ENCODE measurements at regions not wholly inside any gene's neighbourhood (a gene's known extent, or its start where the extent isn't known, plus 50 kb on each side); places are given as distances from the start of the nearest gene placed in this dataset.

GRCh38 chr5:106600803-106601202 lies 1069.9 kb downstream of the EFNA5 start:
- Mint-ChIP-seq H3K27ac (ENCODE audit: unreplicated experiment) (no peak overlapping the region), H3K36me3 (ENCODE audit: insufficient read depth, unreplicated experiment) (no peaks in the 10 kb centered on the region), H3K27me3 (ENCODE audit: unreplicated experiment) (no peaks in the 10 kb centered on the region), H3K9me3 (ENCODE audit: low read depth, unreplicated experiment) (no peaks in the 10 kb centered on the region), H3K4me3 (ENCODE audit: low read depth, unreplicated experiment) (no peak overlapping the region), H3K4me1 (ENCODE audit: low read depth, unreplicated experiment) (no peaks in the 10 kb centered on the region)
- intact Hi-C loops (cut with micrococcal nuclease; ENCODE audit: unreplicated experiment), result no loop called here
- CTCF ChIA-PET, result interaction anchor here (0.7 kb wide), 1 partner anchor 9 kb away, joined by 4 read pairs; no protein-coding TSS in a partner anchor
- TF ChIP-seq CTCF (IDR thresholded peaks at IDR 0.05; ENCODE audit: unreplicated experiment), result no peak
- no TSS peak for BruUV-seq (replicated peaks)
- DNase-seq, result no peak

GRCh38 chr5:106595864-106596263 lies 1074.9 kb downstream of the EFNA5 start:
- Mint-ChIP-seq H3K27me3 (ENCODE audit: unreplicated experiment) (no peaks in the 10 kb centered on the region), H3K27ac (ENCODE audit: unreplicated experiment) (no peak overlapping the region), H3K9me3 (ENCODE audit: low read depth, unreplicated experiment) (peaks cover 3% of the 10 kb centered on the region), H3K4me3 (ENCODE audit: low read depth, unreplicated experiment) (no peak overlapping the region), H3K36me3 (ENCODE audit: insufficient read depth, unreplicated experiment) (no peaks in the 10 kb centered on the region), H3K4me1 (ENCODE audit: low read depth, unreplicated experiment) (no peaks in the 10 kb centered on the region)
- BruUV-seq (replicated peaks), result no TSS peak
- CTCF ChIA-PET, result no interaction called here
- no peak for DNase-seq
- intact Hi-C loops (cut with micrococcal nuclease; ENCODE audit: unreplicated experiment), result no loop called here
- TF ChIP-seq CTCF (IDR thresholded peaks at IDR 0.05; ENCODE audit: unreplicated experiment), result no peak

GRCh38 chr5:106584268-106584667 lies 1086.5 kb downstream of the EFNA5 start:
- DNase-seq, result no peak
- BruUV-seq (replicated peaks), result no TSS peak
- Mint-ChIP-seq H3K27ac (ENCODE audit: unreplicated experiment) (no peak overlapping the region), H3K9me3 (ENCODE audit: low read depth, unreplicated experiment) (no peaks in the 10 kb centered on the region), H3K27me3 (ENCODE audit: unreplicated experiment) (no peaks in the 10 kb centered on the region), H3K4me1 (ENCODE audit: low read depth, unreplicated experiment) (no peaks in the 10 kb centered on the region), H3K36me3 (ENCODE audit: insufficient read depth, unreplicated experiment) (no peaks in the 10 kb centered on the region), H3K4me3 (ENCODE audit: low read depth, unreplicated experiment) (no peak overlapping the region)
- intact Hi-C loops (cut with micrococcal nuclease; ENCODE audit: unreplicated experiment), result no loop called here
- TF ChIP-seq CTCF (IDR thresholded peaks at IDR 0.05; ENCODE audit: unreplicated experiment), result no peak
- CTCF ChIA-PET, result no interaction called here

- H3K27me3 Mint-ChIP-seq (ENCODE audit: unreplicated experiment), result no peaks in the 10 kb centered on the region
- no peak for DNase-seq
- CTCF ChIA-PET, result no interaction called here
- no peak overlapping the region for H3K27ac Mint-ChIP-seq (ENCODE audit: unreplicated experiment)
- no peak for TF ChIP-seq CTCF (IDR thresholded peaks at IDR 0.05; ENCODE audit: unreplicated experiment)
- no peaks in the 10 kb centered on the region for H3K4me1 Mint-ChIP-seq (ENCODE audit: low read depth, unreplicated experiment)
- H3K4me3 Mint-ChIP-seq (ENCODE audit: low read depth, unreplicated experiment), result no peak overlapping the region
- no peaks in the 10 kb centered on the region for H3K9me3 Mint-ChIP-seq (ENCODE audit: low read depth, unreplicated experiment)
- BruUV-seq (replicated peaks), result no TSS peak
- H3K36me3 Mint-ChIP-seq (ENCODE audit: insufficient read depth, unreplicated experiment), result no peaks in the 10 kb centered on the region
- intact Hi-C loops (cut with micrococcal nuclease; ENCODE audit: unreplicated experiment), result no loop called here
These were observed 1092.0 kb downstream of the EFNA5 start for GRCh38 chr5:106578736-106579135.

- Mint-ChIP-seq H3K36me3 (ENCODE audit: insufficient read depth, unreplicated experiment) (no peaks in the 10 kb centered on the region), H3K27me3 (ENCODE audit: unreplicated experiment) (no peaks in the 10 kb centered on the region), H3K4me3 (ENCODE audit: low read depth, unreplicated experiment) (no peak overlapping the region), H3K27ac (ENCODE audit: unreplicated experiment) (no peak overlapping the region), H3K9me3 (ENCODE audit: low read depth, unreplicated experiment) (no peaks in the 10 kb centered on the region), H3K4me1 (ENCODE audit: low read depth, unreplicated experiment) (no peaks in the 10 kb centered on the region)
- no peak for TF ChIP-seq CTCF (IDR thresholded peaks at IDR 0.05; ENCODE audit: unreplicated experiment)
- intact Hi-C loops (cut with micrococcal nuclease; ENCODE audit: unreplicated experiment), result no loop called here
- DNase-seq, result no peak
- BruUV-seq (replicated peaks), result no TSS peak
- CTCF ChIA-PET, result no interaction called here
These were observed 1095.9 kb downstream of the EFNA5 start for GRCh38 chr5:106574820-106575219.

Measured in Calu3 (cell line).